Glutamatergic neuron (in vitro differentiated cells): ENCODE measurements at regions not wholly inside any gene's neighbourhood (a gene's known extent, or its start where the extent isn't known, plus 50 kb on each side); places are given as distances from the start of the nearest gene placed in this dataset.

Experiments
- DNase-seq: peaks from one replicate; pipeline ENCODE4 v3.0.0; 2022
- H3K27ac Mint-ChIP-seq: one replicate; pipeline ENCODE4 v1.8.0; 2020; ENCODE audit warnings: mild to moderate bottlenecking, mixed read lengths, inconsistent platforms; ENCODE audit not compliant: unreplicated experiment
- H3K27me3 Mint-ChIP-seq: one replicate; pipeline ENCODE4 v1.8.0; 2020; ENCODE audit warnings: mild to moderate bottlenecking, moderate library complexity, mixed read lengths, inconsistent platforms; ENCODE audit not compliant: unreplicated experiment
- H3K36me3 Mint-ChIP-seq: one replicate; pipeline ENCODE4 v1.8.0; 2020; ENCODE audit warnings: mild to moderate bottlenecking, mixed read lengths, inconsistent platforms; ENCODE audit not compliant: unreplicated experiment
- H3K4me1 Mint-ChIP-seq: one replicate; pipeline ENCODE4 v1.8.0; 2020; ENCODE audit warnings: mild to moderate bottlenecking, low read depth, mixed read lengths, inconsistent platforms; ENCODE audit not compliant: unreplicated experiment
- H3K4me3 Mint-ChIP-seq: one replicate; pipeline ENCODE4 v1.8.0; 2020; ENCODE audit warnings: mild to moderate bottlenecking, mixed read lengths, inconsistent platforms; ENCODE audit not compliant: unreplicated experiment
- H3K9me3 Mint-ChIP-seq: one replicate; pipeline ENCODE4 v1.8.0; 2020; ENCODE audit warnings: mild to moderate bottlenecking, moderate library complexity, mixed read lengths, inconsistent platforms; ENCODE audit not compliant: unreplicated experiment
- TF ChIP-seq, protein P1 (sequence below): fragments of 200-600 bp; sonication (generic); IDR thresholded peaks from one replicate; pipeline ENCODE4 v1.5.0; 2021; ENCODE audit not compliant: partially characterized antibody, unreplicated experiment

DNA sequence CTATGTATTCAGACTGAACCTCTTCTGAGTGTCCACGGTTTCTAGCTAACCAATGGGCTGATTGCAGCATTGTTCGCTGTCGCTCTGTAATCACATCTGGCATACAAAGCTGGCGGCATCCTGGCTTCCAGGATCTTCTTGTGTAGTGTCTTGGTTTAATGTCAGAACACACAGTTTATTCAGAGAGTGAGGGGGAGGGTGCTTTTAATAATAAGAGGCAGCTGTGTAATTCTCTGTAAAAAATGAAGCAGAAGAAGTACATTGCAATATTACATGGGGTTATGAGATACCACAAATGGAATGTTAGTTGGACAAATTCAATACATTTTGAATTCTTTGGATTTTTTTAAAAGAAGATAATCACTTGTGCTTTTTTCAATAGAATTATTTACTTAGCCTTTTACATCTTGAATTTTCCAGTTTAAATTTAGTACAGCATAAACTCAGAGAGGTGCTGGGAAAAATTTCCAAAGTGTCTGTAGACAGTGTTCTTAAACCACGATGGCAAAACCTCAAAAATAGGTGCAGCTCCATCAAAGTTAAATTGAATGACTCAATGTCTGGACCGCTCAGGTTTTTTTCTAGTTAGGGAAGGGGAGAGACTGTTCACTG, 206.0 kb downstream of the PCSK1 start:
- Mint-ChIP-seq H3K4me3 (no peak overlapping the region), H3K27me3 (no peaks in the 10 kb centered on the region), H3K9me3 (no peaks in the 10 kb centered on the region), H3K36me3 (no peaks in the 10 kb centered on the region), H3K4me1 (no peaks in the 10 kb centered on the region), H3K27ac (no peak overlapping the region)
- TF ChIP-seq, protein P1, sequence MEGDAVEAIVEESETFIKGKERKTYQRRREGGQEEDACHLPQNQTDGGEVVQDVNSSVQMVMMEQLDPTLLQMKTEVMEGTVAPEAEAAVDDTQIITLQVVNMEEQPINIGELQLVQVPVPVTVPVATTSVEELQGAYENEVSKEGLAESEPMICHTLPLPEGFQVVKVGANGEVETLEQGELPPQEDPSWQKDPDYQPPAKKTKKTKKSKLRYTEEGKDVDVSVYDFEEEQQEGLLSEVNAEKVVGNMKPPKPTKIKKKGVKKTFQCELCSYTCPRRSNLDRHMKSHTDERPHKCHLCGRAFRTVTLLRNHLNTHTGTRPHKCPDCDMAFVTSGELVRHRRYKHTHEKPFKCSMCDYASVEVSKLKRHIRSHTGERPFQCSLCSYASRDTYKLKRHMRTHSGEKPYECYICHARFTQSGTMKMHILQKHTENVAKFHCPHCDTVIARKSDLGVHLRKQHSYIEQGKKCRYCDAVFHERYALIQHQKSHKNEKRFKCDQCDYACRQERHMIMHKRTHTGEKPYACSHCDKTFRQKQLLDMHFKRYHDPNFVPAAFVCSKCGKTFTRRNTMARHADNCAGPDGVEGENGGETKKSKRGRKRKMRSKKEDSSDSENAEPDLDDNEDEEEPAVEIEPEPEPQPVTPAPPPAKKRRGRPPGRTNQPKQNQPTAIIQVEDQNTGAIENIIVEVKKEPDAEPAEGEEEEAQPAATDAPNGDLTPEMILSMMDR, result no peak
- DNase-seq, result no peak

DNA sequence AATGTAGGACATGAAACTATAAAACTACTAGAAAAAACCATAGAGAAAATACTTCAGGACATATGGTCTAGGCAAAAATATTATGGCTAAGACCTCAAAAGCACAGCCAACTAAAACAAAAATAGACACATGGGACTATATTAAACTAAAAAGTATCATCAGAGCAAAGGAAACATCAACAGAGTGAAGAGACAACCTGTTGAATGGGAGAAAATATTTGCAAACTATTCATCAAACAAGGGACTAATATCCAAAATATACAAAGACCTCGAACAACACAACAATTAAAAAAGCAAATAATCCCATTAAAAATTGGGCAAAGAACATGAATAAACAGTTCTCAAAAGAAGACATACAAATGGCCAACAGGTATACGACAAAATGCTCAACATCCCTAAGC, 210.9 kb downstream of the PCSK1 start:
- Mint-ChIP-seq H3K27ac (no peak overlapping the region), H3K9me3 (peaks cover 1% of the 10 kb centered on the region), H3K4me3 (no peak overlapping the region), H3K27me3 (no peaks in the 10 kb centered on the region), H3K36me3 (no peaks in the 10 kb centered on the region), H3K4me1 (no peaks in the 10 kb centered on the region)
- no peak for DNase-seq
- TF ChIP-seq, protein P1, result no peak

DNA sequence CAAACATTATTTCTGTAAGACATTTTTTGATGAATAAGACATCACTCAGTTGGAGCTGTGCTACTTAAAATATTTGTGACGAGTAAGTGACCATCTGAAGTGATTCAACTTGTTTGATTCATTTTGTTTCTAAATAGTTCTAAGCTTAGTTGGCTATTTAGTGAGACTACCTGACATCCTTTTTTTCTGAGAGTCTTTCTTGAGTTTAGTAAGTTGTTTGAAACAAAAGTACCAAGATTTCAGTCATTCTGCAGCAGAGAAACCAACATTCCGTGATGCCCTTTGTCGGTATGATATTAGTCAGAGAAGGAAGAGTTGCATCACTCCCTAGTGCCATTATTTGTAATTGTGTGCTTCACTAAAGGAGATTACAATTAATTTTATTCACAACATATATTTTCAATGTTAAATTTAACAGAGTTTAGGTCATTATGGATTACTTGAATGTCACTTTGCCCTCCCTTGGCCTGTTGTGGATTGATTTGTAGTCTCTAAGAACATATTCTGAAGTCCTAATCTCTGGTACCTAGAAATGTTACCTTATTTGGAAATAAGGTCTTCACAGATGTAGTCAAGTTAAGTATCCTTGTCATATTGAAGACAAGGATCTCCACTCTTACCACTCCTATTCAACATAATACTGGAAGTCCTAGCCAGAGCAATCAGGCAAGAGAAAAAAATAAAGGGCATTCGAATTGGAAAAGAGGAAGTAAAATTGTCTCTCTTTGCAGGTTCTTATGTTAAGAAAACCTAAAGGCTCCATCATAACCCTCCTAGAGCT, 212.2 kb downstream of the PCSK1 start:
- TF ChIP-seq, protein P1, result no peak
- no peaks in the 10 kb centered on the region for H3K4me1 Mint-ChIP-seq
- DNase-seq, result no peak
- no peaks in the 10 kb centered on the region for H3K27me3 Mint-ChIP-seq
- H3K9me3 Mint-ChIP-seq, result peaks cover 1% of the 10 kb centered on the region
- no peak overlapping the region for H3K4me3 Mint-ChIP-seq
- no peak overlapping the region for H3K27ac Mint-ChIP-seq
- no peaks in the 10 kb centered on the region for H3K36me3 Mint-ChIP-seq

DNA sequence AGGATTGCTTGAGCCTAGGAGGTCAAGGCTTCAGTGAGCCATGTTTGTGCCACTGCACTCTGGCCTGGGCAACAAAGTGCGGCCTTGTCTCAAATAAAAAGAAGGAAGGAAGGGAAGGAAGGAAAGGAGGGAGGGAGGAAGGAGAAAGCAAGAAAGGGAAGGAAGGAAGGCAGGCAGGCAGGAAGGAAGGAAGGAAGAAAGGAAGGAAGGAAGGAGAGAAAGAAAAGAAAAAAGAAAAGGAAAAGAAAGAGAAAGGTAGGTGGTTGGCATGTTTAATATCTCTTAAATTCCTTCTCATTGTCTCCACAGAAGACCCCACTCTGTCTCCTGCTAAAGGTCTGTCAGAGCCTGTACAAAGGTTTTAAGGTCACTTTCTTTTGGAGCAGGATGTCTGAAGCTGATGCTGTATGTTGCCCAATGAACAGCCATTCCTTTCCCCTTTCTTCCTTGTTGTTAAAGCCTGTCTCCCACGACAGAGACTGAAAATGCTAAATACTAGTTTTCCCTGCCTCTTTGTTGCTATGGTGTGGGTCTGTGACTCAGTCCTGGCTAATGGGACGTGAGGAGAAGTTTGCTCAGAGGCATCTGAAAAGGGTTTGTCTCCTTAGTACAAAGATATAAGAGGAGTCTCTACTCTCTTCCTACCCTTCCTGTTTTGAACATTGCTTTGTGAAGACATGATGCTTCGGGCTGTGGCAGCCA, 213.3 kb downstream of the PCSK1 start:
- no peaks in the 10 kb centered on the region for H3K4me1 Mint-ChIP-seq
- TF ChIP-seq, protein P1, result no peak
- no peaks in the 10 kb centered on the region for H3K27me3 Mint-ChIP-seq

DNA sequence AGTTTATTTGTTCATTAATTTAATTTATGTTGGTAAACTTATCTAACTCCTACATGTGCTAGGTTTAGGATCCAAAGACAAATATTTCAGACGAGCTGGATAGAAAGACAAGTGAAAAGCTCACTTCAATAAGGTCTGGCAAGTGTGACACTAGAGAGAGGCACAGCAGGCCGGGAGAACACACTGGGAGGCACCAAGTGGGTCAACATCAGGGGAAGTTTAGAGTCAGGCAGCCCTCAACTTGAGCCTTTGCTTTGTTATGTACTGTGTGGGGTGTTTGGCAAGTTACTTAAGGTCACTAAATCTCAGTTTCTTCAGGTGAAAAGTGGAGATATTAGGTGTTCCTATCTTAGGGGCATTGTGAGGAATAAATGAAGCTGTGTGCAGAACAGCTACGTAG, 214.4 kb downstream of the PCSK1 start:
- Mint-ChIP-seq H3K27me3 (no peaks in the 10 kb centered on the region), H3K4me3 (no peak overlapping the region), H3K27ac (no peak overlapping the region), H3K4me1 (no peaks in the 10 kb centered on the region), H3K36me3 (no peaks in the 10 kb centered on the region), H3K9me3 (peaks cover 1% of the 10 kb centered on the region)
- TF ChIP-seq, protein P1, result no peak
- DNase-seq, result no peak

More for the DNA sequence above, 213.3 kb downstream of the PCSK1 start:
- no peak for DNase-seq
- Mint-ChIP-seq H3K9me3 (peaks cover 1% of the 10 kb centered on the region), H3K27ac (no peak overlapping the region), H3K36me3 (no peaks in the 10 kb centered on the region), H3K4me3 (no peak overlapping the region)
